Neural progenitor cell (in vitro differentiated cells): ENCODE measurements at regions not wholly inside any gene's neighbourhood (a gene's known extent, or its start where the extent isn't known, plus 50 kb on each side); places are given as distances from the start of the nearest gene placed in this dataset.

Experiments
- DNase-seq: peaks from one replicate; pipeline ENCODE4 v3.0.0-alpha.2; 2016; ENCODE audit warnings: low spot score
- H2AFZ ChIP-seq: fragments of 200-600 bp; sonication (generic); replicated peaks from 2 replicates; pipeline ENCODE4 v1.6.1; 2016; ENCODE audit warnings: antibody characterized with exemption
- H3F3A ChIP-seq: fragments of 200-600 bp; sonication (generic); 2 replicates; pipeline ENCODE4 v1.6.1; 2016; ENCODE audit warnings: antibody characterized with exemption, low read depth
- H3K27ac ChIP-seq: fragments of 200-600 bp; sonication (generic); 2 replicates; pipeline ENCODE4 v1.5.1; 2016; ENCODE audit warnings: mild to moderate bottlenecking
- H3K27me3 ChIP-seq: fragments of 200-600 bp; sonication (generic); 2 replicates; pipeline ENCODE4 v1.6.1; 2016; ENCODE audit warnings: mild to moderate bottlenecking, moderate library complexity
- H3K36me3 ChIP-seq: fragments of 200-600 bp; sonication (generic); 2 replicates; pipeline ENCODE4 v1.5.1; 2016
- H3K4me1 ChIP-seq: fragments of 200-600 bp; sonication (generic); 2 replicates; pipeline ENCODE4 v1.6.1; 2016; ENCODE audit warnings: mixed run types
- H3K4me2 ChIP-seq: fragments of 200-600 bp; sonication (generic); 2 replicates; pipeline ENCODE4 v1.6.1; 2016
- H3K4me3 ChIP-seq: fragments of 200-600 bp; sonication (generic); 2 replicates; pipeline ENCODE4 v1.5.1; 2016
- H3K79me2 ChIP-seq: fragments of 200-600 bp; sonication (generic); 2 replicates; pipeline ENCODE4 v1.6.1; 2016; ENCODE audit warnings: low read depth
- H3K9ac ChIP-seq: fragments of 200-600 bp; sonication (generic); 2 replicates; pipeline ENCODE4 v1.6.1; 2016
- H3K9me3 ChIP-seq: fragments of 200-600 bp; sonication (generic); 2 replicates; pipeline ENCODE4 v1.5.1; 2016; ENCODE audit warnings: low read depth
- H4K20me1 ChIP-seq: fragments of 200-600 bp; sonication (generic); 2 replicates; pipeline ENCODE4 v1.6.1; 2016; ENCODE audit warnings: low read depth
- H3K27ac Mint-ChIP-seq: 3 replicates; pipeline ENCODE4 v1.8.0; 2021; ENCODE audit warnings: mixed read lengths
- H3K27me3 Mint-ChIP-seq: 2 replicates; pipeline ENCODE4 v1.8.0; 2022; ENCODE audit warnings: low read depth, mild to moderate bottlenecking, inconsistent platforms, moderate library complexity, mixed read lengths; ENCODE audit not compliant: insufficient read depth
- H3K36me3 Mint-ChIP-seq: 3 replicates; pipeline ENCODE4 v1.8.0; 2021; ENCODE audit warnings: mixed read lengths
- H3K4me1 Mint-ChIP-seq: 3 replicates; pipeline ENCODE4 v1.8.0; 2021; ENCODE audit warnings: mixed read lengths
- H3K4me3 Mint-ChIP-seq: 3 replicates; pipeline ENCODE4 v1.8.0; 2021; ENCODE audit warnings: mild to moderate bottlenecking, moderate library complexity, mixed read lengths
- H3K9me3 Mint-ChIP-seq: 3 replicates; pipeline ENCODE4 v1.8.0; 2020; ENCODE audit warnings: mixed read lengths
- EZH2 ChIP-seq: fragments of 200-600 bp; sonication (generic); IDR thresholded peaks from 2 replicates; pipeline ENCODE4 v1.6.1; 2017; ENCODE audit warnings: antibody characterized with exemption, mild to moderate bottlenecking, moderate library complexity
- EZH2phosphoT487 ChIP-seq: fragments of 200-600 bp; sonication (generic); IDR thresholded peaks from 2 replicates; pipeline ENCODE4 v1.6.1; 2017; ENCODE audit warnings: antibody characterized with exemption
- TF ChIP-seq, protein P1 (sequence below): fragments of 200-600 bp; sonication (generic); IDR thresholded peaks from 2 replicates; pipeline ENCODE4 v1.5.1; 2017; ENCODE audit warnings: antibody characterized with exemption, mild to moderate bottlenecking

DNA sequence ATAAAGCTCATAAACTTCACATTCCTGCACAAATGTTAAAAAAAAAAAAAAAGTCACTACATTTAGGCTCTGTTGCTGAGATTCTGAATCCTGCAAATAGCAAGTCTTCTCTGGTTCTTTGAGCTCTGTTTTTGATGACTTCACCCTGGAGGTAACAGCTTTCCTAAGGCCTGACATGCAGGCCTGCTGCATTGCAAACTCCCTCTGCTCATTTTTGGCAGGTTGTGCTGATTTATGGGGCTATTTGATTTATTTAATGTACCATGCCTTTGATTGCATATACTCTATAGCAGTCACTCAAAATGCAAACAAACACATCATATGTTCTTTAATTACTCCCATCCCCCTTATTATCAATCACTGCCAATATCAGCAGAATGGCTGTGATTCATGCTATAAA, 416.1 kb upstream of the IZUMO3 start:
- no peaks in the 10 kb centered on the region for H3K36me3 Mint-ChIP-seq
- Histone ChIP-seq H4K20me1 (no peaks in the 10 kb centered on the region), H2AFZ (no peak overlapping the region), H3K4me3 (no peak overlapping the region), H3K27ac (no peak overlapping the region), H3K36me3 (no peaks in the 10 kb centered on the region), H3K4me1 (no peaks in the 10 kb centered on the region), H3K9ac (no peak overlapping the region), H3K4me2 (no peak overlapping the region), H3K9me3 (no peaks in the 10 kb centered on the region), H3K79me2 (no peaks in the 10 kb centered on the region), H3F3A (no peaks in the 10 kb centered on the region), H3K27me3 (no peaks in the 10 kb centered on the region)
- TF ChIP-seq EZH2phosphoT487: no peak
- TF ChIP-seq EZH2: no peak
- TF ChIP-seq, protein P1, sequence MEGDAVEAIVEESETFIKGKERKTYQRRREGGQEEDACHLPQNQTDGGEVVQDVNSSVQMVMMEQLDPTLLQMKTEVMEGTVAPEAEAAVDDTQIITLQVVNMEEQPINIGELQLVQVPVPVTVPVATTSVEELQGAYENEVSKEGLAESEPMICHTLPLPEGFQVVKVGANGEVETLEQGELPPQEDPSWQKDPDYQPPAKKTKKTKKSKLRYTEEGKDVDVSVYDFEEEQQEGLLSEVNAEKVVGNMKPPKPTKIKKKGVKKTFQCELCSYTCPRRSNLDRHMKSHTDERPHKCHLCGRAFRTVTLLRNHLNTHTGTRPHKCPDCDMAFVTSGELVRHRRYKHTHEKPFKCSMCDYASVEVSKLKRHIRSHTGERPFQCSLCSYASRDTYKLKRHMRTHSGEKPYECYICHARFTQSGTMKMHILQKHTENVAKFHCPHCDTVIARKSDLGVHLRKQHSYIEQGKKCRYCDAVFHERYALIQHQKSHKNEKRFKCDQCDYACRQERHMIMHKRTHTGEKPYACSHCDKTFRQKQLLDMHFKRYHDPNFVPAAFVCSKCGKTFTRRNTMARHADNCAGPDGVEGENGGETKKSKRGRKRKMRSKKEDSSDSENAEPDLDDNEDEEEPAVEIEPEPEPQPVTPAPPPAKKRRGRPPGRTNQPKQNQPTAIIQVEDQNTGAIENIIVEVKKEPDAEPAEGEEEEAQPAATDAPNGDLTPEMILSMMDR: no peak
- no peak for DNase-seq
- no peak overlapping the region for H3K27ac Mint-ChIP-seq
- no peaks in the 10 kb centered on the region for H3K9me3 Mint-ChIP-seq
- H3K4me3 Mint-ChIP-seq: no peak overlapping the region
- no peaks in the 10 kb centered on the region for H3K4me1 Mint-ChIP-seq
- H3K27me3 Mint-ChIP-seq: no peaks in the 10 kb centered on the region

DNA sequence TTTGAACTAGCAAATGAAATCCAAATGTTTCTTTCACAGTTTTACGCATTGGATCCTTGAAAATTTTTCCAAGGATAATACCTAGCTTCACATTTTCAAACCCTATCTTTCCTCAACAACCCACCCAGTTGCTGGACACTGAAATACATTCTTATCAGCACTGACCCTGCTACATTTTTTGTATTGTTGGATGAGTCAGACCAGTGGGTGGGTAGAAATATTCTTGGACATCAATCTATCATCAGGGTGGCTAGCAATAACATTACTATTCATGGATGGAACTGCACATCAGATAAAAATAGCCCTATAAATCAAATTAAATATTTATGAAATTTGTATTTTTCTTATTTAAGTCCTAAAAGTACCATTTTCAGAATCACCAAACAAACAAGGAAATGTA, 407.4 kb upstream of the IZUMO3 start:
- H3K79me2 ChIP-seq: no peaks in the 10 kb centered on the region
- H3K4me1 Mint-ChIP-seq: no peaks in the 10 kb centered on the region
- H3K9me3 Mint-ChIP-seq: no peaks in the 10 kb centered on the region
- H3K36me3 ChIP-seq: no peaks in the 10 kb centered on the region
- no peaks in the 10 kb centered on the region for H3K27me3 ChIP-seq
- H3K27ac ChIP-seq: no peak overlapping the region
- no peak for DNase-seq
- no peak overlapping the region for H3K27ac Mint-ChIP-seq
- H3K4me1 ChIP-seq: no peaks in the 10 kb centered on the region
- H3K4me2 ChIP-seq: no peak overlapping the region
- H3K9ac ChIP-seq: no peak overlapping the region
- no peak for TF ChIP-seq EZH2phosphoT487
- no peak for TF ChIP-seq EZH2
- TF ChIP-seq, protein P1: no peak
- no peaks in the 10 kb centered on the region for H3K9me3 ChIP-seq
- no peak overlapping the region for H3K4me3 Mint-ChIP-seq
- H3F3A ChIP-seq: no peaks in the 10 kb centered on the region
- no peaks in the 10 kb centered on the region for H4K20me1 ChIP-seq
- no peaks in the 10 kb centered on the region for H3K36me3 Mint-ChIP-seq
- H2AFZ ChIP-seq: no peak overlapping the region
- no peaks in the 10 kb centered on the region for H3K27me3 Mint-ChIP-seq
- H3K4me3 ChIP-seq: no peak overlapping the region

DNA sequence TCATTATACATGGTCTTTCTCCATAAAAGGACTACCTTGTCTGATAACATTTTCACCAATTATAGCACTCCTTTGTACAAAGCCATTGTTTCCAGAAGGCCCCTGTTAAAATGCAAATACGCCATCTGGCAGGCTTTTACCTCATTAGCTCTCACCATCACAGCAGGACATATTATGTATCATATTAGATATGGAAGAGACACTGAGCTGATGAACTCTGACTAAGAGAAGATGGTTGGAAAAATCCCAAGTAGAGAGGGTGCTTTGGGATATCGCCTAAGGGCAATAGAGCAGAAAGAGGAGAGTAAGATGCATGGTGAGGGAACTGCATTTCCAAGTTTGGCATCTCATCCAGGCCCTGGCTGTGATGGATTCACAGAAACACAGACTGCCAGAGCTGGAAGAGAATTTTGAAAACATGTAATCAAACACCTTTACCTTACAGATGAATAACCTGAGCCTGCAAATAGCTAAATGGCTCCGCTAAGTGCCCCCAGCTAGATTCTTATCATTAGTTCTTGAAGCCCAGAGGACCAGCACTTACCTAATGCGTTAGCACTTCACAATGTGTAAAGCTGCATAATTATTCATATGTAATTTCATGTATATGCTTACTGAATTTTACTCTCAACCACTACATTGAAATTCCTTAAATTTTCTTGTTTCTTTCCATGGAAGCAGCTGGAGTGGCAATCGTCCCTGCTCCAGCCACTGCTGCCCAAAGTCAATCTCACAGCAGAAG, 393.6 kb upstream of the IZUMO3 start:
- H3K27me3 ChIP-seq: no peaks in the 10 kb centered on the region
- H3K4me3 ChIP-seq: no peak overlapping the region
- H3K79me2 ChIP-seq: no peaks in the 10 kb centered on the region
- H3K9me3 ChIP-seq: no peaks in the 10 kb centered on the region
- H3K9ac ChIP-seq: no peak overlapping the region
- Mint-ChIP-seq H3K4me1 (peaks cover 6% of the 10 kb centered on the region), H3K4me3 (no peak overlapping the region), H3K27me3 (no peaks in the 10 kb centered on the region), H3K9me3 (no peaks in the 10 kb centered on the region), H3K27ac (no peak overlapping the region), H3K36me3 (no peaks in the 10 kb centered on the region)
- H2AFZ ChIP-seq: no peak overlapping the region
- no peaks in the 10 kb centered on the region for H4K20me1 ChIP-seq
- no peaks in the 10 kb centered on the region for H3F3A ChIP-seq
- no peaks in the 10 kb centered on the region for H3K36me3 ChIP-seq
- H3K4me2 ChIP-seq: no peak overlapping the region
- no peaks in the 10 kb centered on the region for H3K4me1 ChIP-seq
- no peak overlapping the region for H3K27ac ChIP-seq
- TF ChIP-seq EZH2: no peak
- TF ChIP-seq, protein P1: no peak
- TF ChIP-seq EZH2phosphoT487: no peak
- no peak for DNase-seq
